OCI-LY1 (cell line): ENCODE measurements at regions not wholly inside any gene's neighbourhood (a gene's known extent, or its start where the extent isn't known, plus 50 kb on each side); places are given as distances from the start of the nearest gene placed in this dataset.

Experiments used
- H2AFZ ChIP-seq: fragments of 200-600 bp; sonication (generic), shearing (Covaris generic); 2 replicates; pipeline ENCODE4 v1.6.0; 2014; ENCODE audit warnings: antibody characterized with exemption, mild to moderate bottlenecking, low read length
- H3F3A ChIP-seq: fragments of 200-600 bp; sonication (generic), shearing (Covaris generic); 2 replicates; pipeline ENCODE4 v1.6.0; 2014; ENCODE audit warnings: mild to moderate bottlenecking, antibody characterized with exemption, low read length, moderate library complexity; ENCODE audit not compliant: insufficient read depth
- H3K27ac ChIP-seq: fragments of 200-600 bp; sonication (generic); 2 replicates; pipeline ENCODE4 v1.5.1; 2014; ENCODE audit warnings: low read length, mixed run types, mild to moderate bottlenecking, low read depth; ENCODE audit not compliant: poor library complexity, severe bottlenecking
- H3K27me3 ChIP-seq: fragments of 200-600 bp; sonication (generic); 2 replicates; pipeline ENCODE4 v1.6.0; 2014; ENCODE audit warnings: antibody characterized with exemption, mild to moderate bottlenecking, low read length, moderate library complexity; ENCODE audit not compliant: insufficient read depth
- H3K36me3 ChIP-seq: fragments of 200-600 bp; sonication (generic); 2 replicates; pipeline ENCODE4 v1.6.1; 2014; ENCODE audit warnings: mild to moderate bottlenecking, antibody characterized with exemption, low read length, moderate library complexity, mixed read lengths; ENCODE audit not compliant: insufficient read depth
- H3K4me1 ChIP-seq: fragments of 200-600 bp; sonication (generic); 2 replicates; pipeline ENCODE4 v1.5.1; 2014; ENCODE audit warnings: mild to moderate bottlenecking, low read length, moderate library complexity; ENCODE audit not compliant: insufficient read depth, severe bottlenecking
- H3K4me2 ChIP-seq: fragments of 200-600 bp; sonication (generic), shearing (Covaris generic); 2 replicates; pipeline ENCODE4 v1.6.1; 2014; ENCODE audit warnings: low read length
- H3K4me3 ChIP-seq: fragments of 200-600 bp; sonication (generic); 2 replicates; pipeline ENCODE4 v1.5.1; 2014; ENCODE audit warnings: low read length, low read depth, mild to moderate bottlenecking, mixed read lengths; ENCODE audit not compliant: poor library complexity, severe bottlenecking
- H3K79me2 ChIP-seq: fragments of 200-600 bp; shearing (Covaris generic); 2 replicates; pipeline ENCODE4 v1.6.1; 2016; ENCODE audit warnings: mixed run types, low read length, mixed read lengths; ENCODE audit not compliant: insufficient read depth
- H3K9ac ChIP-seq: fragments of 200-600 bp; sonication (generic), shearing (Covaris generic); 2 replicates; pipeline ENCODE4 v1.6.1; 2014; ENCODE audit warnings: mild to moderate bottlenecking, low read length, mixed read lengths
- H3K9me2 ChIP-seq: fragments of 200-600 bp; sonication (generic), shearing (Covaris generic); 2 replicates; pipeline ENCODE4 v1.6.1; 2014; ENCODE audit warnings: low read depth, mild to moderate bottlenecking, low read length, mixed read lengths
- H3K9me3 ChIP-seq: fragments of 200-600 bp; shearing (Covaris generic); 2 replicates; pipeline ENCODE4 v1.6.1; 2014; ENCODE audit warnings: low read length, mixed read lengths
- H4K20me1 ChIP-seq: fragments of 200-600 bp; sonication (generic), shearing (Covaris generic); 2 replicates; pipeline ENCODE4 v1.6.0; 2016; ENCODE audit warnings: mild to moderate bottlenecking, low read length; ENCODE audit not compliant: insufficient read depth
- CTCF ChIP-seq: fragments of 200-600 bp; sonication (generic), shearing (Covaris generic); IDR thresholded peaks from 2 replicates; pipeline ENCODE4 v1.5.1; 2017; ENCODE audit warnings: mild to moderate bottlenecking, antibody characterized with exemption, low read length, moderate library complexity, mixed read lengths
- EZH2 ChIP-seq: fragments of 200-600 bp; sonication (generic), shearing (Covaris generic); IDR thresholded peaks from 2 replicates; pipeline ENCODE4 v1.8.0; 2017; ENCODE audit warnings: borderline replicate concordance, mixed run types, mild to moderate bottlenecking, antibody characterized with exemption, low read length, moderate library complexity, mixed read lengths

GRCh38 chr2:52495816-52496215, 1271.8 kb upstream of the CHAC2 start:
- Histone ChIP-seq H2AFZ (no peak overlapping the region), H3K36me3 (no peaks in the 10 kb centered on the region), H3K27me3 (no peaks in the 10 kb centered on the region), H3K4me1 (no peaks in the 10 kb centered on the region), H3K4me2 (no peak overlapping the region), H4K20me1 (no peaks in the 10 kb centered on the region), H3K9ac (no peak overlapping the region), H3F3A (no peaks in the 10 kb centered on the region), H3K27ac (no peak overlapping the region), H3K9me3 (no peaks in the 10 kb centered on the region), H3K79me2 (no peaks in the 10 kb centered on the region), H3K4me3 (no peak overlapping the region), H3K9me2 (no peaks in the 10 kb centered on the region)
- no peak for TF ChIP-seq CTCF
- no peak for TF ChIP-seq EZH2

GRCh38 chr2:52477166-52477565, 1290.4 kb upstream of the CHAC2 start:
- Histone ChIP-seq H3K4me3 (no peak overlapping the region), H3K27me3 (no peaks in the 10 kb centered on the region), H3K9ac (no peak overlapping the region), H2AFZ (no peak overlapping the region), H3K9me2 (no peaks in the 10 kb centered on the region), H3F3A (no peaks in the 10 kb centered on the region), H3K4me1 (no peaks in the 10 kb centered on the region), H4K20me1 (no peaks in the 10 kb centered on the region), H3K27ac (no peak overlapping the region), H3K9me3 (no peaks in the 10 kb centered on the region), H3K36me3 (no peaks in the 10 kb centered on the region), H3K4me2 (no peak overlapping the region), H3K79me2 (no peaks in the 10 kb centered on the region)
- no peak for TF ChIP-seq CTCF
- no peak for TF ChIP-seq EZH2

- H4K20me1 ChIP-seq = no peaks in the 10 kb centered on the region
- H3K27ac ChIP-seq = no peak overlapping the region
- H2AFZ ChIP-seq = no peak overlapping the region
- no peaks in the 10 kb centered on the region for H3K79me2 ChIP-seq
- no peaks in the 10 kb centered on the region for H3K36me3 ChIP-seq
- H3K27me3 ChIP-seq = no peaks in the 10 kb centered on the region
- no peaks in the 10 kb centered on the region for H3K9me2 ChIP-seq
- no peak overlapping the region for H3K4me2 ChIP-seq
- TF ChIP-seq EZH2 = no peak
- no peak for TF ChIP-seq CTCF
- no peaks in the 10 kb centered on the region for H3K4me1 ChIP-seq
- no peak overlapping the region for H3K9ac ChIP-seq
- no peaks in the 10 kb centered on the region for H3K9me3 ChIP-seq
- H3F3A ChIP-seq = no peaks in the 10 kb centered on the region
- no peak overlapping the region for H3K4me3 ChIP-seq
Observed at GRCh38 chr2:52475590-52475989, 1292.0 kb upstream of the CHAC2 start.
